Mesenchymal stem cell (in vitro differentiated cells and primary cell): ENCODE measurements at regions not wholly inside any gene's neighbourhood (a gene's known extent, or its start where the extent isn't known, plus 50 kb on each side); places are given as distances from the start of the nearest gene placed in this dataset.

Experiments
- DNase-seq: peaks from one replicate; pipeline ENCODE4 v3.0.0-alpha.2; 2013
- H2AFZ ChIP-seq: one replicate; pipeline ENCODE4 v1.6.1; 2013; ENCODE audit warnings: low read depth, mild to moderate bottlenecking, control low read depth, inconsistent platforms, low read length, moderate library complexity
- H2AK5ac ChIP-seq: 2 replicates; pipeline ENCODE4 v1.6.1; 2013; ENCODE audit warnings: low read length, moderate library complexity, mild to moderate bottlenecking, inconsistent platforms; ENCODE audit not compliant: severe bottlenecking
- H2BK120ac ChIP-seq: one replicate; pipeline ENCODE4 v1.6.1; 2013; ENCODE audit warnings: low read depth, mild to moderate bottlenecking, inconsistent platforms, low read length, moderate library complexity
- H2BK12ac ChIP-seq, 2 experiments: one replicate each; pipeline ENCODE4 v1.6.1; 2013; ENCODE audit warnings: inconsistent platforms in 2 of 2, low read length in 2 of 2, mild to moderate bottlenecking in 2 of 2, moderate library complexity in 2 of 2, control low read depth in 1 of 2
- H2BK15ac ChIP-seq: one replicate; pipeline ENCODE4 v1.6.1; 2013; ENCODE audit warnings: mild to moderate bottlenecking, low read depth, inconsistent platforms; ENCODE audit not compliant: poor library complexity, severe bottlenecking
- H2BK5ac ChIP-seq: 2 replicates; pipeline ENCODE4 v1.6.1; 2013; ENCODE audit warnings: low read depth, mild to moderate bottlenecking, low read length, control low read depth, inconsistent platforms; ENCODE audit not compliant: poor library complexity, severe bottlenecking
- H3K14ac ChIP-seq, 2 experiments: one replicate each; pipeline ENCODE4 v1.6.1; 2013; ENCODE audit warnings: inconsistent platforms in 2 of 2, low read length in 2 of 2, control low read depth in 1 of 2, mild to moderate bottlenecking in 1 of 2, moderate library complexity in 1 of 2
- H3K18ac ChIP-seq, 2 experiments: one replicate each; pipeline ENCODE4 v1.6.1; 2013; ENCODE audit warnings: inconsistent platforms in 2 of 2, low read length in 2 of 2, control low read depth in 1 of 2, low read depth in 1 of 2, mild to moderate bottlenecking in 1 of 2
- H3K23ac ChIP-seq, 2 experiments: one replicate each; pipeline ENCODE4 v1.6.1; 2013; ENCODE audit warnings: inconsistent platforms in 2 of 2, low read length in 2 of 2, mild to moderate bottlenecking in 2 of 2, moderate library complexity in 2 of 2, control low read depth in 1 of 2
- H3K27ac ChIP-seq: 2 replicates; pipeline ENCODE4 v1.5.1; 2013; ENCODE audit warnings: mild to moderate bottlenecking, moderate library complexity, low read length, control low read depth, inconsistent platforms; ENCODE audit not compliant: poor library complexity, severe bottlenecking
- H3K27me3 ChIP-seq, 2 experiments: 2 replicates each; pipeline versions ENCODE4 v1.6.1 to v1.7.0; 2013; ENCODE audit warnings: low read length in 2 of 2, mild to moderate bottlenecking in 2 of 2, moderate library complexity in 2 of 2, control low read depth in 1 of 2, inconsistent platforms in 1 of 2; ENCODE audit not compliant: control insufficient read depth in 1 of 2, insufficient read depth in 1 of 2
- H3K36me3 ChIP-seq, 2 experiments: 2 replicates each; pipeline versions ENCODE4 v1.6.1 to v1.7.0; 2013; ENCODE audit warnings: low read length in 2 of 2, control low read depth in 1 of 2, inconsistent platforms in 1 of 2, low read depth in 1 of 2, mild to moderate bottlenecking in 1 of 2; ENCODE audit not compliant: insufficient read depth in 2 of 2, control insufficient read depth in 1 of 2
- H3K4ac ChIP-seq, 2 experiments: one replicate each; pipeline ENCODE4 v1.6.1; 2013; ENCODE audit warnings: inconsistent platforms in 2 of 2, low read length in 2 of 2, mild to moderate bottlenecking in 2 of 2, moderate library complexity in 2 of 2, control low read depth in 1 of 2, low read depth in 1 of 2
- H3K4me1 ChIP-seq: 2 replicates; pipeline ENCODE4 v1.6.1; 2013; ENCODE audit warnings: low read depth, low read length, control low read depth; ENCODE audit not compliant: control insufficient read depth, insufficient read depth
- H3K4me2 ChIP-seq: 2 replicates; pipeline ENCODE4 v1.6.1; 2013; ENCODE audit warnings: low read length, mild to moderate bottlenecking, inconsistent platforms; ENCODE audit not compliant: poor library complexity, severe bottlenecking
- H3K4me3 ChIP-seq, 2 experiments: 2 replicates each; pipeline versions ENCODE4 v1.5.1 to v1.7.0; 2013; ENCODE audit warnings: low read length in 2 of 2, mild to moderate bottlenecking in 2 of 2, control low read depth in 1 of 2, low read depth in 1 of 2; ENCODE audit not compliant: insufficient read depth in 1 of 2
- H3K79me1 ChIP-seq: replicated peaks from 2 replicates; pipeline ENCODE4 v1.6.1; 2013; ENCODE audit warnings: mild to moderate bottlenecking, control low read depth, low read length, inconsistent platforms; ENCODE audit not compliant: poor library complexity, severe bottlenecking
- H3K9ac ChIP-seq: 2 replicates; pipeline ENCODE4 v1.7.0; 2013; ENCODE audit warnings: mild to moderate bottlenecking, low read length, moderate library complexity
- H3K9me3 ChIP-seq: 2 replicates; pipeline ENCODE4 v1.7.0; 2013; ENCODE audit warnings: mild to moderate bottlenecking, low read length; ENCODE audit not compliant: control insufficient read depth
- H4K8ac ChIP-seq: one replicate; pipeline ENCODE4 v1.6.1; 2013; ENCODE audit warnings: inconsistent platforms, mild to moderate bottlenecking, low read length, moderate library complexity
- H4K91ac ChIP-seq: one replicate; pipeline ENCODE4 v1.6.1; 2013; ENCODE audit warnings: mild to moderate bottlenecking, low read length, inconsistent platforms
- WGBS: methylation state at CpG from one replicate; pipeline ENCODE4 v1.1.7; 2013; ENCODE audit warnings: mixed read lengths; 5-methylcytosine and 5-hydroxymethylcytosine counted together

GRCh38 chr13:69391756-69392155 lies 715.9 kb upstream of the ATXN8OS start:
- H3K18ac ChIP-seq: no peak overlapping the region
- H3K27ac ChIP-seq: no peak overlapping the region
- no CpG with 5 or more reads among the region's 2 CpGs for WGBS

GRCh38 chr13:69389899-69390298 lies 717.7 kb upstream of the ATXN8OS start:
- no peaks in the 10 kb centered on the region for H3K27me3 ChIP-seq
- no peak overlapping the region for H3K4ac ChIP-seq
- H3K4me3 ChIP-seq: no peak overlapping the region
- H3K4me1 ChIP-seq: no peaks in the 10 kb centered on the region
- no peak overlapping the region for H3K9ac ChIP-seq
- H2BK5ac ChIP-seq: no peak overlapping the region
- no peak overlapping the region for H2BK15ac ChIP-seq
- H4K8ac ChIP-seq: no peak overlapping the region
- DNase-seq: peak; percentile 91
- no peak overlapping the region for H2AK5ac ChIP-seq
- no peak overlapping the region for H2AFZ ChIP-seq
- no peak overlapping the region for H3K4me2 ChIP-seq
- H3K9me3 ChIP-seq: no peaks in the 10 kb centered on the region
- H3K14ac ChIP-seq: no peak overlapping the region
- H3K18ac ChIP-seq: no peak overlapping the region
- WGBS: 18% methylated on average over 3 of the region's 4 CpGs
- H3K27ac ChIP-seq: no peak overlapping the region
- no peak overlapping the region for H3K23ac ChIP-seq
- H3K79me1 ChIP-seq: no peaks in the 10 kb centered on the region
- no peak overlapping the region for H2BK12ac ChIP-seq
- no peaks in the 10 kb centered on the region for H3K36me3 ChIP-seq
- no peak overlapping the region for H4K91ac ChIP-seq
- no peak overlapping the region for H2BK120ac ChIP-seq

More at GRCh38 chr13:69391756-69392155, 715.9 kb upstream of the ATXN8OS start:
- no peak overlapping the region for H3K4me3 ChIP-seq
- H2BK120ac ChIP-seq: no peak overlapping the region
- H2AK5ac ChIP-seq: no peak overlapping the region
- no peak overlapping the region for H3K9ac ChIP-seq
- H3K27me3 ChIP-seq: no peaks in the 10 kb centered on the region
- no peaks in the 10 kb centered on the region for H3K9me3 ChIP-seq
- no peak overlapping the region for H3K23ac ChIP-seq
- no peaks in the 10 kb centered on the region for H3K4me1 ChIP-seq
- no peak overlapping the region for H2BK5ac ChIP-seq
- no peak overlapping the region for H2AFZ ChIP-seq
- no peak overlapping the region for H2BK15ac ChIP-seq
- H3K36me3 ChIP-seq: no peaks in the 10 kb centered on the region
- no peak overlapping the region for H3K4me2 ChIP-seq
- H4K8ac ChIP-seq: no peak overlapping the region
- no peak for DNase-seq
- H4K91ac ChIP-seq: no peak overlapping the region
- no peak overlapping the region for H3K14ac ChIP-seq
- H3K79me1 ChIP-seq: no peaks in the 10 kb centered on the region
- no peak overlapping the region for H2BK12ac ChIP-seq
- no peak overlapping the region for H3K4ac ChIP-seq

GRCh38 chr13:69373747-69374425 lies 733.7 kb upstream of the ATXN8OS start:
- H3K4me1 ChIP-seq: no peaks in the 10 kb centered on the region
- no peak overlapping the region for H2BK15ac ChIP-seq
- 84% methylated on average over 4 of the region's 5 CpGs for WGBS
- H3K27ac ChIP-seq: no peak overlapping the region
- no peak overlapping the region for H3K18ac ChIP-seq
- no peak overlapping the region for H2BK5ac ChIP-seq
- no peak overlapping the region for H3K4me3 ChIP-seq
- H3K9ac ChIP-seq: no peak overlapping the region
- peak; percentile 18 for DNase-seq
- H2AK5ac ChIP-seq: no peak overlapping the region
- H3K79me1 ChIP-seq: no peaks in the 10 kb centered on the region
- no peak overlapping the region for H3K14ac ChIP-seq
- no peaks in the 10 kb centered on the region for H3K36me3 ChIP-seq
- no peak overlapping the region for H4K8ac ChIP-seq
- no peak overlapping the region for H3K4ac ChIP-seq
- H3K9me3 ChIP-seq: peaks cover 10% of the 10 kb centered on the region
- H2BK12ac ChIP-seq: no peak overlapping the region
- H2BK120ac ChIP-seq: no peak overlapping the region
- no peak overlapping the region for H3K23ac ChIP-seq
- H3K4me2 ChIP-seq: no peak overlapping the region
- H3K27me3 ChIP-seq: no peaks in the 10 kb centered on the region
- H2AFZ ChIP-seq: no peak overlapping the region
- no peak overlapping the region for H4K91ac ChIP-seq

GRCh38 chr13:69363360-69363759 lies 744.3 kb upstream of the ATXN8OS start:
- no peak overlapping the region for H2BK15ac ChIP-seq
- H3K27me3 ChIP-seq: no peaks in the 10 kb centered on the region
- H3K9ac ChIP-seq: no peak overlapping the region
- no CpG with 5 or more reads among the region's 3 CpGs for WGBS
- H4K8ac ChIP-seq: no peak overlapping the region
- no peak overlapping the region for H3K4ac ChIP-seq
- DNase-seq: no peak
- no peaks in the 10 kb centered on the region for H3K36me3 ChIP-seq
- H3K23ac ChIP-seq: no peak overlapping the region
- H3K9me3 ChIP-seq: no peaks in the 10 kb centered on the region
- no peak overlapping the region for H2AK5ac ChIP-seq
- H4K91ac ChIP-seq: no peak overlapping the region
- no peak overlapping the region for H3K4me2 ChIP-seq
- no peak overlapping the region for H3K4me3 ChIP-seq
- no peak overlapping the region for H2BK12ac ChIP-seq
- no peaks in the 10 kb centered on the region for H3K79me1 ChIP-seq
- H3K18ac ChIP-seq: no peak overlapping the region
- H2BK120ac ChIP-seq: no peak overlapping the region
- no peak overlapping the region for H2BK5ac ChIP-seq
- H2AFZ ChIP-seq: no peak overlapping the region
- no peak overlapping the region for H3K14ac ChIP-seq
- H3K4me1 ChIP-seq: no peaks in the 10 kb centered on the region
- H3K27ac ChIP-seq: no peak overlapping the region
